IMR-90 (cell line): ENCODE measurements at regions not wholly inside any gene's neighbourhood (a gene's known extent, or its start where the extent isn't known, plus 50 kb on each side); places are given as distances from the start of the nearest gene placed in this dataset.

ENCODE experiments used
- ATAC-seq: fragments of 200-7000 bp; cut with Tn5 transposase; 2 replicates; pipeline ENCODE4 v1.9.1; 2020; ENCODE audit warnings: low read depth, mild to moderate bottlenecking, moderate library complexity
- BruUV-seq: library from RNA; stranded (reverse); fragments of 400-500 nt; replicated peaks from 2 replicates; lab custom pipeline; 2021; lab: Mats Ljungman, UMichigan
- CTCF ChIA-PET: fragments of 300-600 bp; formaldehyde crosslinking; extraction: SDS; loops from one replicate; lab custom pipeline; 2021; ENCODE audit warnings: antibody characterized with exemption; lab: Yijun Ruan, JAX
- POLR2A ChIA-PET: fragments of 300-600 bp; sonication (Branson Sonifier 250); formaldehyde crosslinking; loops from one replicate; lab custom pipeline; 2022; ENCODE audit warnings: antibody characterized with exemption; ENCODE audit not compliant: unreplicated experiment; lab: Charles Lee
- DNase-seq: peaks from one replicate; pipeline ENCODE4 v3.0.0; 2013
- H2AFZ ChIP-seq: replicated peaks from 2 replicates; pipeline ENCODE3; 2013; ENCODE audit warnings: low read length, mild to moderate bottlenecking; ENCODE audit not compliant: poor library complexity
- H2AK5ac ChIP-seq: 2 replicates; pipeline ENCODE4 v1.6.1; 2013; ENCODE audit warnings: low read depth, low read length, inconsistent platforms
- H2AK9ac ChIP-seq: replicated peaks from 2 replicates; pipeline ENCODE3; 2013; ENCODE audit warnings: mild to moderate bottlenecking, low read depth, low read length, moderate library complexity; ENCODE audit not compliant: poor library complexity
- H2BK120ac ChIP-seq: 2 replicates; pipeline ENCODE4 v1.6.1; 2013; ENCODE audit warnings: low read depth, low read length, inconsistent platforms
- H2BK15ac ChIP-seq: 3 replicates; pipeline ENCODE4 v1.6.1; 2013; ENCODE audit warnings: low read depth, low read length, inconsistent platforms
- H2BK20ac ChIP-seq: 2 replicates; pipeline ENCODE4 v1.6.1; 2013; ENCODE audit warnings: low read depth, mild to moderate bottlenecking, inconsistent platforms, low read length, moderate library complexity
- H2BK5ac ChIP-seq: 2 replicates; pipeline ENCODE4 v1.6.1; 2013; ENCODE audit warnings: mild to moderate bottlenecking, low read depth, low read length, inconsistent platforms; ENCODE audit not compliant: poor library complexity, severe bottlenecking
- H3K14ac ChIP-seq: replicated peaks from 2 replicates; pipeline ENCODE4 v1.6.1; 2013; ENCODE audit warnings: low read depth, low read length, inconsistent platforms
- H3K18ac ChIP-seq: 2 replicates; pipeline ENCODE4 v1.6.1; 2013; ENCODE audit warnings: low read depth, low read length, control low read depth
- H3K23ac ChIP-seq: 2 replicates; pipeline ENCODE4 v1.6.1; 2013; ENCODE audit warnings: low read depth, low read length, inconsistent platforms
- H3K27ac ChIP-seq: 2 replicates; pipeline ENCODE4 v1.5.1; 2013; ENCODE audit warnings: mild to moderate bottlenecking, control low read depth, low read length; ENCODE audit not compliant: insufficient read depth
- H3K27me3 ChIP-seq: 2 replicates; pipeline ENCODE4 v1.6.1; 2013; ENCODE audit warnings: low read length; ENCODE audit not compliant: control insufficient read depth, insufficient read depth
- H3K36me3 ChIP-seq: 2 replicates; pipeline ENCODE4 v1.6.1; 2013; ENCODE audit warnings: low read length, mixed read lengths; ENCODE audit not compliant: control insufficient read depth, insufficient read depth
- H3K4ac ChIP-seq: 2 replicates; pipeline ENCODE4 v1.6.1; 2013; ENCODE audit warnings: low read depth, low read length, inconsistent platforms
- H3K4me1 ChIP-seq: 2 replicates; pipeline ENCODE4 v1.6.1; 2013; ENCODE audit warnings: low read length, mixed read lengths; ENCODE audit not compliant: control insufficient read depth, insufficient read depth
- H3K4me2 ChIP-seq: 2 replicates; pipeline ENCODE4 v1.6.1; 2013; ENCODE audit warnings: low read depth, mild to moderate bottlenecking, control low read depth, low read length, moderate library complexity
- H3K4me3 ChIP-seq: 2 replicates; pipeline ENCODE4 v1.5.1; 2013; ENCODE audit warnings: low read depth, mild to moderate bottlenecking, control low read depth, low read length, moderate library complexity; ENCODE audit not compliant: insufficient read depth
- H3K56ac ChIP-seq: 2 replicates; pipeline ENCODE4 v1.6.1; 2013; ENCODE audit warnings: low read length, inconsistent platforms; ENCODE audit not compliant: insufficient read depth; ENCODE audit errors: extremely low read depth
- H3K79me1 ChIP-seq, 2 experiments: 2 replicates each; pipeline ENCODE4 v1.6.1; 2013; ENCODE audit warnings: low read length in 2 of 2, inconsistent platforms in 1 of 2, low read depth in 1 of 2
- H3K9ac ChIP-seq: 2 replicates; pipeline ENCODE4 v1.6.1; 2013; ENCODE audit warnings: low read depth, low read length, control low read depth
- H3K9me1 ChIP-seq: 2 replicates; pipeline ENCODE4 v1.6.1; 2013; ENCODE audit warnings: low read length, inconsistent platforms; ENCODE audit not compliant: insufficient read depth
- H3K9me3 ChIP-seq: 2 replicates; pipeline ENCODE4 v1.6.1; 2013; ENCODE audit warnings: low read length; ENCODE audit not compliant: control insufficient read depth, insufficient read depth
- H4K20me1 ChIP-seq: 2 replicates; pipeline ENCODE4 v1.6.1; 2013; ENCODE audit warnings: low read length, inconsistent platforms; ENCODE audit not compliant: insufficient read depth
- H4K5ac ChIP-seq: 2 replicates; pipeline ENCODE4 v1.6.1; 2013; ENCODE audit warnings: mild to moderate bottlenecking, low read depth, low read length, control low read depth
- H4K8ac ChIP-seq, 2 experiments: 2 replicates each; pipeline ENCODE4 v1.6.1; 2013; ENCODE audit warnings: low read depth in 2 of 2, low read length in 2 of 2, control low read depth in 1 of 2, inconsistent platforms in 1 of 2
- H4K91ac ChIP-seq: 2 replicates; pipeline ENCODE4 v1.6.1; 2013; ENCODE audit warnings: low read depth, low read length, inconsistent platforms; ENCODE audit not compliant: insufficient read depth
- CEBPB ChIP-seq: IDR thresholded peaks from 2 replicates; pipeline ENCODE4 v1.6.1; 2012; ENCODE audit warnings: low read depth, low read length, improper control_type of control experiment
- FOS ChIP-seq: fragments of 150-350 bp; IDR thresholded peaks from 2 replicates; pipeline ENCODE4 v1.6.1; 2016; ENCODE audit warnings: low read depth, low read length
- MXI1 ChIP-seq: IDR thresholded peaks from 2 replicates; pipeline ENCODE4 v1.6.1; 2012; ENCODE audit warnings: low read depth, mild to moderate bottlenecking, low read length, moderate library complexity, borderline replicate concordance
- NFE2L2 ChIP-seq: fragments of 150-350 bp; IDR thresholded peaks from 2 replicates; pipeline ENCODE4 v1.6.1; 2016; ENCODE audit warnings: low read depth, mild to moderate bottlenecking, low read length
- RAD21 ChIP-seq: IDR thresholded peaks from 2 replicates; pipeline ENCODE4 v1.6.1; 2012; ENCODE audit warnings: low read length, improper control_type of control experiment
- RCOR1 ChIP-seq: IDR thresholded peaks from 2 replicates; pipeline ENCODE4 v1.6.1; 2012; ENCODE audit warnings: mild to moderate bottlenecking, low read length, improper control_type of control experiment; ENCODE audit not compliant: insufficient replicate concordance
- SMC3 ChIP-seq: fragments of 150-350 bp; IDR thresholded peaks from 2 replicates; pipeline ENCODE4 v1.6.1; 2016; ENCODE audit warnings: low read depth, mild to moderate bottlenecking, antibody characterized with exemption, low read length, moderate library complexity
- WGBS, 2 experiments: methylation state at CpG; one replicate each; pipeline versions ENCODE4 v1.1.5 to v1.1.7; 2013; ENCODE audit warnings: missing lambda C conversion rate in 2 of 2; ENCODE audit not compliant: insufficient read length in 1 of 2; ENCODE audit errors: extremely low coverage in 2 of 2; 5-methylcytosine and 5-hydroxymethylcytosine counted together
- dilution Hi-C: fragments of 300-500 bp; cut with HindIII; formaldehyde crosslinking; loops from one replicate; pipeline ENCODE4 v1.14.3; 2018; ENCODE audit warnings: low sequenced_read_pairs; ENCODE audit not compliant: unreplicated experiment
- in situ Hi-C: fragments of 300-500 bp; cut with MboI; formaldehyde crosslinking; loops from 3 replicates; pipeline ENCODE4 v1.14.3; 2019; ENCODE audit warnings: low sequenced_read_pairs, inconsistent platforms, mixed read lengths
- intact Hi-C: fragments of 100-400 bp; cut with micrococcal nuclease; formaldehyde crosslinking; loops from 2 replicates; pipeline ENCODE4 v1.10.0; 2022
- TF ChIP-seq, protein P1 (sequence below): conservative IDR thresholded peaks from 2 replicates; pipeline ENCODE4 v1.5.1; 2012; ENCODE audit warnings: mild to moderate bottlenecking, low read depth, low read length, improper control_type of control experiment
- TF ChIP-seq, protein P2 (sequence below): fragments of 150-350 bp; IDR thresholded peaks from 2 replicates; pipeline ENCODE4 v1.6.1; 2017; ENCODE audit warnings: mild to moderate bottlenecking, antibody characterized with exemption, low read length, low read depth
- TF ChIP-seq, protein P3 (sequence below): fragments of 150-350 bp; IDR thresholded peaks from 2 replicates; pipeline ENCODE4 v1.6.1; 2016; ENCODE audit warnings: low read depth, mild to moderate bottlenecking, low read length, moderate library complexity, borderline replicate concordance

DNA sequence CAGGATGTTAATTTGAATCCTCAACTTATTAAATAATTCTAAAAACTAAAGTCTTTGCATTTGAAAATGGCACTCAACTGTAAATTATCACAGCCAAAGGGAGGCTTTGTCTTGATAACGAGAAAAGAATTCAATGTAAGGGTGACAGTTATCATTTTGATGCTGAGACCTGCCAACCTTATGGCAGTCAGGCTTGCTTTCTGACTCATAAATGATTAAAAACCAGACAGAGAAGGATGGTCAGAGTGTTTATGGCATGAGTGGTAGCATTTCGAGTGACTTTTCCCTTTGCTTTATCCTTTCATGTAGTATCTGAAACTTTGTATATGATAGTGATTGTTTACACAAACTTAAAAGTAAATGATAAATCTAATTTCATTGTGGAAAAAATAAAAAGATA, 53.9 kb upstream of the EPC2 start:
- POLR2A ChIA-PET: interaction anchor here (0.6 kb wide), 1 partner anchor 57 kb away, joined by 5 read pairs; no protein-coding TSS in a partner anchor
- H2BK120ac ChIP-seq: no peak overlapping the region
- no peak overlapping the region for H3K4me2 ChIP-seq
- TF ChIP-seq, protein P1, sequence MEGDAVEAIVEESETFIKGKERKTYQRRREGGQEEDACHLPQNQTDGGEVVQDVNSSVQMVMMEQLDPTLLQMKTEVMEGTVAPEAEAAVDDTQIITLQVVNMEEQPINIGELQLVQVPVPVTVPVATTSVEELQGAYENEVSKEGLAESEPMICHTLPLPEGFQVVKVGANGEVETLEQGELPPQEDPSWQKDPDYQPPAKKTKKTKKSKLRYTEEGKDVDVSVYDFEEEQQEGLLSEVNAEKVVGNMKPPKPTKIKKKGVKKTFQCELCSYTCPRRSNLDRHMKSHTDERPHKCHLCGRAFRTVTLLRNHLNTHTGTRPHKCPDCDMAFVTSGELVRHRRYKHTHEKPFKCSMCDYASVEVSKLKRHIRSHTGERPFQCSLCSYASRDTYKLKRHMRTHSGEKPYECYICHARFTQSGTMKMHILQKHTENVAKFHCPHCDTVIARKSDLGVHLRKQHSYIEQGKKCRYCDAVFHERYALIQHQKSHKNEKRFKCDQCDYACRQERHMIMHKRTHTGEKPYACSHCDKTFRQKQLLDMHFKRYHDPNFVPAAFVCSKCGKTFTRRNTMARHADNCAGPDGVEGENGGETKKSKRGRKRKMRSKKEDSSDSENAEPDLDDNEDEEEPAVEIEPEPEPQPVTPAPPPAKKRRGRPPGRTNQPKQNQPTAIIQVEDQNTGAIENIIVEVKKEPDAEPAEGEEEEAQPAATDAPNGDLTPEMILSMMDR: no peak
- no peak for TF ChIP-seq SMC3
- TF ChIP-seq MXI1: no peak
- TF ChIP-seq RCOR1: no peak
- no peak for TF ChIP-seq NFE2L2
- TF ChIP-seq RAD21: no peak
- no peak for TF ChIP-seq CEBPB
- TF ChIP-seq, protein P2, sequence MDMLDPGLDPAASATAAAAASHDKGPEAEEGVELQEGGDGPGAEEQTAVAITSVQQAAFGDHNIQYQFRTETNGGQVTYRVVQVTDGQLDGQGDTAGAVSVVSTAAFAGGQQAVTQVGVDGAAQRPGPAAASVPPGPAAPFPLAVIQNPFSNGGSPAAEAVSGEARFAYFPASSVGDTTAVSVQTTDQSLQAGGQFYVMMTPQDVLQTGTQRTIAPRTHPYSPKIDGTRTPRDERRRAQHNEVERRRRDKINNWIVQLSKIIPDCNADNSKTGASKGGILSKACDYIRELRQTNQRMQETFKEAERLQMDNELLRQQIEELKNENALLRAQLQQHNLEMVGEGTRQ: no peak
- TF ChIP-seq, protein P3, sequence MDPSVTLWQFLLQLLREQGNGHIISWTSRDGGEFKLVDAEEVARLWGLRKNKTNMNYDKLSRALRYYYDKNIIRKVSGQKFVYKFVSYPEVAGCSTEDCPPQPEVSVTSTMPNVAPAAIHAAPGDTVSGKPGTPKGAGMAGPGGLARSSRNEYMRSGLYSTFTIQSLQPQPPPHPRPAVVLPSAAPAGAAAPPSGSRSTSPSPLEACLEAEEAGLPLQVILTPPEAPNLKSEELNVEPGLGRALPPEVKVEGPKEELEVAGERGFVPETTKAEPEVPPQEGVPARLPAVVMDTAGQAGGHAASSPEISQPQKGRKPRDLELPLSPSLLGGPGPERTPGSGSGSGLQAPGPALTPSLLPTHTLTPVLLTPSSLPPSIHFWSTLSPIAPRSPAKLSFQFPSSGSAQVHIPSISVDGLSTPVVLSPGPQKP: no peak
- no peak for TF ChIP-seq FOS
- H3K56ac ChIP-seq: no peak overlapping the region
- no peak overlapping the region for H2AFZ ChIP-seq
- no peaks in the 10 kb centered on the region for H3K9me1 ChIP-seq
- no peak overlapping the region for H3K14ac ChIP-seq
- H4K8ac ChIP-seq: no peak overlapping the region
- BruUV-seq: no TSS peak
- H2BK5ac ChIP-seq: no peak overlapping the region
- H2AK9ac ChIP-seq: no peak overlapping the region
- WGBS, 2 experiments: no CpG with 5 or more reads among the region's 2 CpGs
- no peak overlapping the region for H3K23ac ChIP-seq
- no peak for DNase-seq
- no peaks in the 10 kb centered on the region for H3K9me3 ChIP-seq
- no peaks in the 10 kb centered on the region for H3K36me3 ChIP-seq
- intact Hi-C loops (no loop called here), dilution Hi-C loops (no loop called here), in situ Hi-C loops (no loop called here)
- no peak for ATAC-seq
- H2BK20ac ChIP-seq: no peak overlapping the region
- H3K27me3 ChIP-seq: no peaks in the 10 kb centered on the region; the same call in 1 of the 2 replicates
- CTCF ChIA-PET: interaction anchor here (1.2 kb wide), 1 partner anchor 82 kb away, joined by 6 read pairs; no protein-coding TSS in a partner anchor
- H3K18ac ChIP-seq: no peak overlapping the region
- H3K27ac ChIP-seq: no peak overlapping the region
- no peak overlapping the region for H2BK15ac ChIP-seq
- no peak overlapping the region for H4K5ac ChIP-seq
- no peaks in the 10 kb centered on the region for H4K20me1 ChIP-seq
- H3K4ac ChIP-seq: no peak overlapping the region
- H2AK5ac ChIP-seq: no peak overlapping the region
- H3K9ac ChIP-seq: no peak overlapping the region
- no peaks in the 10 kb centered on the region for H3K79me1 ChIP-seq
- H3K4me3 ChIP-seq: no peak overlapping the region
- no peak overlapping the region for H4K91ac ChIP-seq
- H3K4me1 ChIP-seq: no peaks in the 10 kb centered on the region
